Fibroblast of upper back skin (primary cell): ENCODE measurements at regions not wholly inside any gene's neighbourhood (a gene's known extent, or its start where the extent isn't known, plus 50 kb on each side); places are given as distances from the start of the nearest gene placed in this dataset.
A peak's percentile ranks its signal among the peaks of the same experiment; 100 is the strongest.
"Not testable (repeated sequence)": the region's sequence is repeated elsewhere in the genome, so short reads cannot be mapped to it uniquely, and the experiment has no call there.

ENCODE experiments used
- DNase-seq: peaks from one replicate; pipeline ENCODE4 v3.0.0-alpha.2; 2013

DNA sequence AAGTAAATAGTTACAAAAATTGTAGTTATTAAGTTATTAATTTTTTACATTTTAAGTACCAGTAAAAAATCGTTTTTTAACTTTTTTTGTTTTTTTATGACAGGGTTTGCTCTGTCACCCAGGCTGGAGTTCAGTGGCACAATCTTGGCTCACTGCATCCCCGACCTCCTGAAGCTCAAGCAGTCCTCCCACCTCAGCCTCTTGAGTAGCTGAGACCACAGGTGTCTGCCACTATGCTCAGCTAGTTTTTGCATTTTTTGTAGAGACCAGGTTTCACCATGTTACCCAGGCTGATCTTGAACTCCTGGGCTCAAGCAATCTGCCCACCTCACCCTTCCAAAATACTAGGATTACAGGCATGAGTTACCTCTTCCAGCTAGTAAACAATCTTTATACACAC is 477.9 kb upstream of the MIR17HG start:
- no peak for DNase-seq

DNA sequence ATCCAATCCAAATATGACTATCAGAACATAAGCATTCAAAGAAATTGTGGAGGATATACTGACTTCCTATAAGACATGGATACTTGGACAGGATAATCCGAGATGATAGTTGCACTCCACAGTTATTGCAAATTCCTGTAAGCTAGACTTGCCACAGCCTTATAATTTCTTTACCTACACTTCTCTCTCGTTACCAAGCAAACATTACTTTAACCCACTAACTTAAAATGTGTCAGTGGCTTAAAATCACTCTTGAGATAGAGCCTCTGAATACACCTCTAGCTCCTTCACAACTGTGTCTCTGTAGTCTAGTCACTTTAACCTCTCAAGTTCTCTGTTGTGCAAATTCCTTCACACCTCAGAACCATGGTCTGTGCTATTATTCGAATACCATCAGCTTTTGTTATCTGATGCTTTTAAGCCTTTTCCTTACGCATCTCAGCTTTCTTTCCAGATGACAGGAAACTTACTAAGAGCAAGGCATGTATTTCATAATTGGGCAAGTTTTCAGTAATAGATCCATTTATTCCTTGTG is 474.9 kb upstream of the MIR17HG start:
- DNase-seq = no peak

GRCh38 chr13:90880790-90881189 is 466.7 kb upstream of the MIR17HG start:
- DNase-seq = no peak

DNA sequence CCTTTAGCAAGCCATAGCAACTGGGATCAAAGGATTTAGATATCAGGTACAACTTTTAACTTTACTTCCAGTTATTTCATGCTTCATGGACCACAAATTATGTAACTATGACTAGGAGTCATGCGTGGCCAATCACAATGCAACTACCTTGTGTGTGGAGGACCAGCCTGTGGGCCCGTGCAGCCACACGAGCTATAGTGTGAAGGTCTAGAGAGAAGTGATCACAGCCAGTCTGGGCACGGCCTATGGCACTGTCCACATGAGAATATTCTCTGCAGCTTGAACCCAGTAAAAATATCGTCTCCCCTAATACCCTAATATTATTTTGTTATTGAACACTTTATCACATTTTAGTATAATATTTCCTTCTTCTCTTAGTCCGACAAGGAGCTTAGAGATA is 464.9 kb upstream of the MIR17HG start:
- no peak for DNase-seq

DNA sequence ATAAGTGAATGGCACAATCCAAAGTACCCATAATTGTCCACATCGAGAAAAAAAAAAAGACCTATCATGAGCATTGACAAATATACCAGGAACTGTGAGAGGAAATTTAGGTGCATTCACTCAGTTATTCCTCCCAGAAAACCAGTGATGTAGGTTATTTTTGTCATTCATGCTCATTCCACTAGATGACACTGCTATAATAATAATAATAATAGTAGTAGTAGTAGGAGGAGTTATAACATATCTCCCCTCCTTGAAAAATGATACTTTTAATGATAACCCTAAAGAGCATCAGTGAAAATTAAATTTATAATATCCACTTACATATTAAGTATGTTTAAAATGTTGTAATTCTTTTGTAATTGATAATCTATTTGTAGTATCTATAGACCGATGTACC is 463.9 kb upstream of the MIR17HG start:
- no peak for DNase-seq

GRCh38 chr13:90884066-90884465 is 463.4 kb upstream of the MIR17HG start:
- no peak for DNase-seq

GRCh38 chr13:90889906-90890834 is 457.3 kb upstream of the MIR17HG start:
- DNase-seq = no peak

DNA sequence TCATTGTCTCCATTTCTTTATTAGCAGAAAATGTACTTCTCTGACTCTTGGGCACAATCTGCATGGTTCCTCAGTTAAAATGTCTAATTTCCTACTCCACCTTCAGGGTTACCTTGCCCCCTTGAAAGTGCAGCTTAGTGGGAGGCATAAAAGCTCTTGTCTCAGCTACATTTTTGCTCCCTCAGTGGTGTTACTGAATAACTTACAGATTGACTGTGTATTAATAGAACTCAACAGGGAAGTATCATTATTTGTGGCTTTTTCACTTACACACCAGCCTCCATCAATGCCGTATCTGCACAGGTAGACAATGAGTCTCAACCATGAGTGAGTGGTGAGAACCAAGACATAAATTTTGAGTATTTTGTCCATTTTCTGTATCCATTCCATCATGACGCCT is 456.2 kb upstream of the MIR17HG start:
- DNase-seq = no peak

- not testable (repeated sequence) for DNase-seq
Observed at GRCh38 chr13:90893199-90893598, 454.3 kb upstream of the MIR17HG start.

DNA sequence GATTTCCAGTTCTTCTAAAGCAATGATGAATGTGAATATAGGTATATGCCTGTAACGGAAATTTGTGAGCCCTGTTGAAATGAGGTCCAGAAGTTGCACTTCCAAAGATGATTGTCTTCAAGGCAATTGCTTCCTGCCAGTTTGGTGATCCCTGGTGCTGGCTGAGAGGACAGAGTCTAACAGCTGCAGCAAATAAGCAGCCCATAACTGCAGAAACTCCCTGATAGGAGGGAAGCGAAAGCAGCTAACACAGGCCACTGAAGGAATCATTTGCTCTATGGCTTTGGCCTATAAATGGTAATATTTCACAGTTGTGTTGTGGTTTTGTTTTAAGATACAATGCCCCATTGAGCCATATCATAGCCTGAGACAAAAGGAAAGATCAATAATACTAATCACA is 451.5 kb upstream of the MIR17HG start:
- no peak for DNase-seq

GRCh38 chr13:90898811-90899210 is 448.7 kb upstream of the MIR17HG start:
- no peak for DNase-seq

- DNase-seq = no peak
Observed at GRCh38 chr13:90899416-90899815, 448.1 kb upstream of the MIR17HG start.

GRCh38 chr13:90902255-90902654 is 445.2 kb upstream of the MIR17HG start:
- no peak for DNase-seq

DNA sequence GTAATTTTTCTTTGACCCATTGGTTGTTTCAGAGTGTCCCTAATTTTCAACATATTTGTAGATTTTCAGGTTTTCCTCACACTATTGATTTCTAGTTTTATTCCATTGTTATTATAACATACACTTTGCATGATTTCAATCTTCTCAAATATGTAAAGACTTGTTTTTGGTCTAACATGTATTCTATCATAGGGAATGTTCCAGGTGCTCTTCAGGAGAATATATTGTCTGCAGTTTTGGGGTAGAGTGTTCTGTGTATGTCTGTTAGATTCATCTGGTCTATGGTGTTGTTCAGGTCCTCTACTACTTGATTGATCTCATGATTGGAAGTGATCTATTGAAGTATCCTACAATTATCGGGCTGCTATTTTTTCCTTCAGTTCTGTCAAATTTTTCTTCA is 440.9 kb upstream of the MIR17HG start:
- no peak for DNase-seq

DNA sequence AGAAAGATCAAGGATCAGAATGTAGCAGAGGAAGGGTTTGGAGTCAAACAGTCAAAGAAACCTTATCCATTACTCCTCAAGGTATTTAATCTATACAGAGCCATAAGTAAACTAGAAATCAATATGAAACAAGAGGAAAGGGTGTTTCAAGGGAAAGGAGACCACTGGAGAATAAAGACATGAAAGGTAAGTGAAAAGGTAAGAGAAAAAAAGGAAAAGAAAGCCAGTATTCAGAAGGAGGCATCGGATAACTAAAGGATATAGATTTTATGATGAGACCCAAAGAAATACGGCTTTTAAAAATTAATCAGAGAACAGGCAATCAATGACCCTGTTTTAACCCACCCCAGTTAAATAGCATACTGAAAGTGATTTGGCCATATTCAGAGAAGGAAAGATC is 438.7 kb upstream of the MIR17HG start:
- DNase-seq = no peak

GRCh38 chr13:90910018-90910639 is 437.4 kb upstream of the MIR17HG start:
- DNase-seq = no peak

- no peak for DNase-seq
Observed at GRCh38 chr13:90912247-90912646, 435.2 kb upstream of the MIR17HG start.

DNA sequence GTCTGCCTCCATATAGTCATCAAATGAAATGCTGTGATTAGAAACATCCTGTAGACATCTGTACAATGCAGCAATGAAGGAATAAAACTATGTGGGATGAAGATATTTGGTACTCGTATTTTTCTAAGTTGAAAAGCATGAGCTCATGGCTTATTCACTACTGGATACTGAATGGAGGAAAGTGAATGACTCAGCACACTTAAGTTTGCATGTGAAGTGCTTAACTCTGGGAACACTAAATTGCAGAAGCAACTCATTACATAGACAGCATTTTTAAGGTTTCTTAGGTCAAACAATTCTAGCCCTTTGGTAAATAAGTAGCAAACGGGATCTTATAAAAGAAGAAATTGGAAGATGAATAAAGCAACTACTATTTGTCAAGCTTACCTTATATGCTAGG is 429.0 kb upstream of the MIR17HG start:
- peak; percentile 64 for DNase-seq

DNA sequence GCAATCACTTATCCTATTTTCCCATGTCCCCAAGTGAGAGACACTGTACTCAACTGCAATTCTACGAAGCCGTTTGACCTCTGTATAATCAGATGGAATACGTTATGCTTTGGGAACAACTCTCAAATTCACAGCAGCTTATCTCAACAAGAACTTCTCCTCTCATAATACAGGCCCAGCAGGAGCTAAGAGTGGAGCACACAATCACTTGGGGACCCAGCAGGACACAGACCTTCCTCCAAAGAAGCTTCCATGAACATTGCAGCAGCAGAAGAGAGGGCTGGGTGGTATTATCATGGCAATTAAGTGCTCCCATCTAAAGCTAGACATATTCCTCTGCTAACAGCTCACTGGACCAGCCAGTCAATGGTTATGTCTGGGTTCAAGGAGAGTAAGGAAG is 428.3 kb upstream of the MIR17HG start:
- DNase-seq = no peak

DNA sequence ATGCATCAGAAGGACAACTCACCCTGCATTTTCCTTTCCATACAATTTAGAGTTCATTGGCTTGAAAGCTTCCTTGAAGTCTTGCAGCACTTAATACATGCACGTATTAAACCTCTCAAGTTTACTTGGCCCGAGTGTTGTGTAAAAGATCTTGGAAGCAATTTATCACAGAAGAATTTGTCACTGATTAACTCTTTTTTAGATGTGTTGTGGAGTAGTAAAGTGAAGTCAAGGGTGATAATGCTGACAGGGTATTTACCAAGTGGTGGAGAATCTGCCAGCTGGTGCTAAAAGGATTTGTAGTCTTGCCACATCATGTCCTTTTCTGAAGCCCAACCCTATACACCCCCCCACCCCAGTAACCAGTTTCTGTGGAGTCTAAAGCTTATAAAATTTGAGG is 421.0 kb upstream of the MIR17HG start:
- DNase-seq = no peak

DNA sequence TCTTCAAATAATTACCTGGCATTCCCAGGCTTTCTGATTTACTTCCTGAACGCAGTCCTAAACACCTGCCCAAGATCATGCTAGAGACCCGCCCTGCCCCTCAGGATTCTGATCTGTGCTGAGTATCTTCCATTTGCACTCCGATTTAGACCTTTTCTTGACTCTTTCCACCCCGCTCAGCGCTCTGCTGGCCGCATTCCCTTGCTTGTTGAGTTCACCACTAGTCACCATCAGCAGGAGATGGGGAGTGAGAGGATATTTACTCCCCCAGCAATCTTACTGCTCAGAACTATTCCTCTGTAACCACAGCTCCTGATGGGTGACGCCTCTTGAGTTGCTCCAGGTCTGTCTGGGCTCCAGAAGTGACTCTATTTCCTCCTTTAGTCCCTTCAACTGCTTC is 419.4 kb upstream of the MIR17HG start:
- no peak for DNase-seq

- DNase-seq = no peak
Observed at GRCh38 chr13:90933097-90933826, 414.2 kb upstream of the MIR17HG start.

DNA sequence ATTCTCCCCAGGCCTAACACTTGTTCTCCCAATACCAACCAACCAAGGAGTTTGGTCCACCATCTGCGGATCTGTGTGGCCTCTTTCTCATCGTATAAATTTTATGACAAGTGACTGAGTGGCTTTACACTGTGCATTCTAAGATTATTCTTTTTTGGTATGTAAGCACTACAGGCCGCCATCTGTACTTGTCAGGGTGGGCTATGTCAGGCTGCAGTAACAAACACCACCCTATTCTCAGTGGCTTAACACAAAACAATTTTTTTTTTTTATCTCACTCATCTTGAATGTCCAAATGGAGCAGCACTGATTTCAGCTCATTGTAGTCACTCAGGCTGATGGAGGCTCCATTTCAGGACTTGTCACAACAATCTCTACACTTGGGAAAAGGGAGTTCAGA is 412.7 kb upstream of the MIR17HG start:
- DNase-seq = no peak

DNA sequence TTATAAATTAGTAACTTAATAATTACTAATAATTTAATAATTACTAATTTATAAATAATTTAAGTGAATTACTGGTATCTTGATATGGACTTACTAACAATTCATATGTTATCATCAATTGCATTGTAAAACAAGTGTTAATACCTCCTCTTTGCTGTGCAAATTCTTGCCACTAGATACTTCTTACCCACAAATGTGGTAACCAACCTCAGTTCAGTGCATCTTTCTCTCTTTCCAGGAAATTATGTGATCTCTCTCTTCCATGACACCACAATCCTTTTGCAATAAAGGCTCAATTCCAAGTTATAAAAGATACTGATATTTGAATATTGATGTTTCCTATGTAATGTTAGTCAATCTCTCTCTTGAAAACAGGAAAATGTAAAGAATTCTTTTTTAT is 408.6 kb upstream of the MIR17HG start:
- DNase-seq = no peak
